K562 (cell line): ENCODE measurements at regions not wholly inside any gene's neighbourhood (a gene's known extent, or its start where the extent isn't known, plus 50 kb on each side); places are given as distances from the start of the nearest gene placed in this dataset.
A peak's percentile ranks its signal among the peaks of the same experiment; 100 is the strongest.
"Not testable (repeated sequence)": the region's sequence is repeated elsewhere in the genome, so short reads cannot be mapped to it uniquely, and the experiment has no call there.

Experiments
- ATAC-seq: fragments of 200-7000 bp; cut with Tn5 transposase; 3 replicates; pipeline ENCODE4 v1.9.1; 2020; ENCODE audit warnings: moderate library complexity
- BruUV-seq: library from RNA; stranded (reverse); fragments of 400-500 nt; replicated peaks from 2 replicates; lab custom pipeline; 2021; lab: Mats Ljungman, UMichigan
- CTCF ChIA-PET: fragments of 300-600 bp; formaldehyde crosslinking; extraction: SDS; loops from one replicate; lab custom pipeline; 2021; ENCODE audit warnings: low intra/inter-chr PET ratio; lab: Yijun Ruan, JAX
- POLR2A ChIA-PET: fragments of 300-600, 350-650 bp; sonication (Branson Sonifier 250); formaldehyde crosslinking; extraction: SDS; loops from one replicate; lab custom pipeline; 2021; ENCODE audit warnings: antibody characterized with exemption, inconsistent platforms; lab: Yijun Ruan, JAX
- DNase-seq, 4 experiments: peaks; one replicate each; pipeline versions ENCODE4 v3.0.0 to v3.0.0-alpha.2; 2011 to 2018; ENCODE audit warnings: low spot score in 3 of 4, mixed read lengths in 3 of 4; ENCODE audit errors: extremely low read depth in 1 of 4
- FAIRE-seq: peaks from 2 replicates; lab custom pipeline; 2011; peaks lifted over from hg19 to GRCh38; lab: Jason Lieb, UNC
- H2AFZ ChIP-seq: 2 replicates; pipeline ENCODE4 v1.6.0; 2011; ENCODE audit warnings: low read depth, low read length, control low read depth, inconsistent platforms
- H3K27ac ChIP-seq: fragments of 200-600 bp; 3 replicates; pipeline ENCODE4 v1.8.0; 2011; ENCODE audit warnings: low read depth, mild to moderate bottlenecking, control low read depth, inconsistent platforms, low read length, moderate library complexity, mixed read lengths; ENCODE audit errors: extremely low read depth
- H3K27me3 ChIP-seq, 2 experiments: fragments of 300-600 bp in 1 of 2; 2 replicates in 1 of 2; 3 replicates in 1 of 2; pipeline versions ENCODE4 v1.6.0 to v1.8.0; 2011; ENCODE audit warnings: inconsistent platforms in 2 of 2, low read length in 2 of 2, mild to moderate bottlenecking in 1 of 2, mixed read lengths in 1 of 2, moderate library complexity in 1 of 2; ENCODE audit not compliant: control insufficient read depth in 2 of 2, insufficient read depth in 2 of 2
- H3K36me3 ChIP-seq: fragments of 300-600 bp; 3 replicates; pipeline ENCODE4 v1.8.0; 2011; ENCODE audit warnings: mild to moderate bottlenecking, low read length, inconsistent platforms; ENCODE audit not compliant: control insufficient read depth, insufficient read depth
- H3K4me1 ChIP-seq, 2 experiments: fragments of 200-600 bp in 1 of 2; replicated peaks in 1 of 2; 2 replicates in 1 of 2; 3 replicates in 1 of 2; pipeline versions ENCODE4 v1.5.1 to v1.8.0; 2011; ENCODE audit warnings: inconsistent platforms in 2 of 2, low read length in 2 of 2, mild to moderate bottlenecking in 1 of 2, mixed read lengths in 1 of 2, moderate library complexity in 1 of 2; ENCODE audit not compliant: control insufficient read depth in 2 of 2, insufficient read depth in 2 of 2
- H3K4me2 ChIP-seq: 2 replicates; pipeline ENCODE4 v1.6.1; 2011; ENCODE audit warnings: low read length, control low read depth, inconsistent platforms, mixed read lengths; ENCODE audit not compliant: insufficient read depth
- H3K4me3 ChIP-seq: fragments of 200-600 bp; sonication (generic), shearing (Covaris generic); 2 replicates; pipeline ENCODE4 v1.5.1; 2016; ENCODE audit warnings: control low read depth, inconsistent platforms
- H3K79me2 ChIP-seq: fragments of 200-600 bp; 3 replicates; pipeline ENCODE4 v1.8.0; 2011; ENCODE audit warnings: low read length, inconsistent platforms; ENCODE audit not compliant: control insufficient read depth, insufficient read depth
- H3K9ac ChIP-seq, 2 experiments: 2 replicates each; pipeline versions ENCODE4 v1.6.0 to v1.6.1; 2011; ENCODE audit warnings: low read depth in 2 of 2, low read length in 2 of 2, control low read depth in 1 of 2, inconsistent platforms in 1 of 2, mild to moderate bottlenecking in 1 of 2, mixed read lengths in 1 of 2; ENCODE audit not compliant: insufficient read depth in 1 of 2
- H3K9me1 ChIP-seq: one replicate; pipeline ENCODE4 v1.6.0; 2011; ENCODE audit warnings: inconsistent platforms, mild to moderate bottlenecking, low read length, moderate library complexity; ENCODE audit not compliant: control insufficient read depth, insufficient read depth
- H3K9me3 ChIP-seq: replicated peaks from 2 replicates; pipeline ENCODE4 v1.5.1; 2011; ENCODE audit warnings: low read depth, low read length, inconsistent platforms; ENCODE audit not compliant: control insufficient read depth, insufficient read depth
- H4K20me1 ChIP-seq: replicated peaks from 2 replicates; pipeline ENCODE4 v1.6.1; 2011; ENCODE audit warnings: low read length, inconsistent platforms, mixed read lengths; ENCODE audit not compliant: control insufficient read depth, insufficient read depth
- MCM5 ChIP-seq: fragments of 450-650 bp; IDR thresholded peaks from 2 replicates; pipeline ENCODE4 v1.6.1; 2016; ENCODE audit warnings: low read depth
- ZFP36 ChIP-seq: fragments of 150-350 bp; IDR thresholded peaks from 2 replicates; pipeline ENCODE4 v1.6.1; 2018; ENCODE audit warnings: low read length, low read depth; ENCODE audit not compliant: partially characterized antibody
- ZNF146 ChIP-seq: IDR thresholded peaks from one replicate; pipeline ENCODE4 v1.6.1; 2018; ENCODE audit warnings: missing compliant biosample characterization; ENCODE audit not compliant: unreplicated experiment
- WGBS: fragments of 100-300 bp; shearing (Covaris generic); methylation state at CpG from one replicate; pipeline ENCODE4 v1.1.6; 2016; ENCODE audit warnings: low coverage, mixed read lengths; ENCODE audit not compliant: insufficient coverage; ENCODE audit errors: missing lambda C conversion rate; 5-methylcytosine and 5-hydroxymethylcytosine counted together
- in situ Hi-C: fragments of 300-500 bp; cut with MboI; formaldehyde crosslinking; loops from 4 replicates; pipeline ENCODE4 v1.15.0; 2018; ENCODE audit warnings: inconsistent platforms, mixed read lengths
- intact Hi-C: fragments of 100-400 bp; cut with micrococcal nuclease; formaldehyde crosslinking; loops from 2 replicates; pipeline ENCODE4 v1.14.2; 2022

- no peak for ATAC-seq
- Histone ChIP-seq H4K20me1 (no peaks in the 10 kb centered on the region), H3K9me1 (no peaks in the 10 kb centered on the region), H3K27ac (no peak overlapping the region), H3K9me3 (no peaks in the 10 kb centered on the region), H3K4me2 (no peak overlapping the region), H3K9ac (no peak overlapping the region), H3K79me2 (no peaks in the 10 kb centered on the region), H2AFZ (no peak overlapping the region), H3K4me3 (no peak overlapping the region), H3K4me1 (no peaks in the 10 kb centered on the region), H3K27me3 (no peaks in the 10 kb centered on the region), H3K36me3 (no peaks in the 10 kb centered on the region)
- ChIA-PET POLR2A (no interaction called here), CTCF (no interaction called here)
- TF ChIP-seq ZFP36, result peak; percentile 51
- no peak for TF ChIP-seq MCM5
- WGBS, result 6% methylated on average over 2 of the region's 2 CpGs
- intact Hi-C loops (no loop called here), in situ Hi-C loops (no loop called here)
- DNase-seq, result no peak
- no TSS peak for BruUV-seq
- no peak for FAIRE-seq
Measured at GRCh38 chr1:185517808-185518419, 200.9 kb upstream of the IVNS1ABP start.

- H3K36me3 ChIP-seq, H3K4me1 ChIP-seq, H2AFZ ChIP-seq, H3K27me3 ChIP-seq, in situ Hi-C loops, CTCF ChIA-PET, H3K9me3 ChIP-seq: not testable (repeated sequence)
- 6% methylated on average over 2 of the region's 2 CpGs for WGBS
- peak; percentile 66 for TF ChIP-seq ZNF146
- TF ChIP-seq, all 486 proteins: peak for 1; not testable (repeated sequence) for 485
- ATAC-seq, H3K9me1 ChIP-seq, BruUV-seq, H3K4me2 ChIP-seq, H3K79me2 ChIP-seq, H3K9ac ChIP-seq, POLR2A ChIA-PET, FAIRE-seq, intact Hi-C loops, H3K4me3 ChIP-seq, H4K20me1 ChIP-seq, DNase-seq, H3K27ac ChIP-seq: not testable (repeated sequence)
Measured at GRCh38 chr1:185517301-185517700, 200.3 kb upstream of the IVNS1ABP start.
